ENCODE measurements at regions not wholly inside any gene's neighbourhood (a gene's known extent, or its start where the extent isn't known, plus 50 kb on each side); places are given as distances from the start of the nearest gene placed in this dataset.

DNA sequence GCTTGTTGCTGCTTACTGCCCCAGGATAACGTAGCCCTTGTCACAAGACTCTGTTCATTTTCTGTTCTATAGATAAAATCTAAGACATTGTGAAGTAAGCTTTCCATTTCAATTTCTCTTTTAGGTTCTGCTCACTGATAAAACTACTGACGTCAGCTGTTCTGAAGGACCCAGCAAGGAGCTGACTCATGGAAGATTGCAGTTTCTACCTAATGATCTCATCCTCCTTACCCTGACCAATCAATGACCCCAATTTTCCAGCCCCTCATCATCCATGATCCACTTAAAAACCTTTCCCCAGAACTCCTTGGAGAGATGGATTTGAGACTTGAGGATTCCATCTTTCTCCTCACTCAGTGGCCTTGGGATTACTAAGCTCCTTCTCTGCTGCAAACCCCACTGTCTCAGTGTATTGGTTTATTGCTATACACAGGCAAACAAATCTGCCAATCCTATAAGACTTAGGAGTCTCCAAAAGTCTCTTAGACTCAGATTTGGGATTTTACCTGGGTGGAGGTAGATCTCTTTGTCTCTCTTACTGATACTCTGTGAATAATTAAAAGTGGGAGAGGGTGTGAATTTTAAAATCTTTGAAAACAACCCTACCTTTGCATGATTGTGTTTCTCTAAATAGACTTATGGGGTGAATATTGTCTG, 109.2 kb upstream of the TRIM24 start:
- Histone ChIP-seq H3K4me2 (ENCODE audit: low read length) (no peak overlapping the region), H3K36me3 (ENCODE audit: insufficient read depth, low read length) (no peaks in the 10 kb centered on the region), H3K9me3 (ENCODE audit: insufficient read depth, low read depth, low read length) (peaks cover 8% of the 10 kb centered on the region), H2AFZ (ENCODE audit: low read depth, low read length) (no peak overlapping the region), H3K27me3 (ENCODE audit: insufficient read depth, low read length) (no peaks in the 10 kb centered on the region), H3K4me1 (ENCODE audit: insufficient read depth, low read length) (no peaks in the 10 kb centered on the region), H3K79me2 (ENCODE audit: insufficient read depth, low read length) (no peaks in the 10 kb centered on the region), H4K20me1 (ENCODE audit: insufficient read depth, low read length) (no peaks in the 10 kb centered on the region), H3K27ac (ENCODE audit: low read depth, low read length) (no peak overlapping the region), H3K4me3 (ENCODE audit: insufficient read depth, low read depth, low read length) (no peak overlapping the region), H3K9ac (ENCODE audit: low read length) (no peak overlapping the region)
- DNase-seq (ENCODE audit: low read depth) (peak; percentile 10), FAIRE-seq (no peak)
- Mint-ChIP-seq H3K27me3 (ENCODE audit: low read depth, unreplicated experiment) (no peaks in the 10 kb centered on the region), H3K4me1 (ENCODE audit: low read depth, unreplicated experiment) (peaks cover 9% of the 10 kb centered on the region), H3K36me3 (ENCODE audit: low read depth, unreplicated experiment) (peaks cover 3% of the 10 kb centered on the region), H3K27ac (ENCODE audit: unreplicated experiment) (peak overlapping the region; percentile 56), H3K9me3 (ENCODE audit: unreplicated experiment) (peaks cover 10% of the 10 kb centered on the region), H3K4me3 (ENCODE audit: unreplicated experiment) (no peak overlapping the region)
- no peak for TF ChIP-seq EZH2 (IDR thresholded peaks at IDR 0.05; ENCODE audit: insufficient read depth, low read length)
- TF ChIP-seq, protein P1, sequence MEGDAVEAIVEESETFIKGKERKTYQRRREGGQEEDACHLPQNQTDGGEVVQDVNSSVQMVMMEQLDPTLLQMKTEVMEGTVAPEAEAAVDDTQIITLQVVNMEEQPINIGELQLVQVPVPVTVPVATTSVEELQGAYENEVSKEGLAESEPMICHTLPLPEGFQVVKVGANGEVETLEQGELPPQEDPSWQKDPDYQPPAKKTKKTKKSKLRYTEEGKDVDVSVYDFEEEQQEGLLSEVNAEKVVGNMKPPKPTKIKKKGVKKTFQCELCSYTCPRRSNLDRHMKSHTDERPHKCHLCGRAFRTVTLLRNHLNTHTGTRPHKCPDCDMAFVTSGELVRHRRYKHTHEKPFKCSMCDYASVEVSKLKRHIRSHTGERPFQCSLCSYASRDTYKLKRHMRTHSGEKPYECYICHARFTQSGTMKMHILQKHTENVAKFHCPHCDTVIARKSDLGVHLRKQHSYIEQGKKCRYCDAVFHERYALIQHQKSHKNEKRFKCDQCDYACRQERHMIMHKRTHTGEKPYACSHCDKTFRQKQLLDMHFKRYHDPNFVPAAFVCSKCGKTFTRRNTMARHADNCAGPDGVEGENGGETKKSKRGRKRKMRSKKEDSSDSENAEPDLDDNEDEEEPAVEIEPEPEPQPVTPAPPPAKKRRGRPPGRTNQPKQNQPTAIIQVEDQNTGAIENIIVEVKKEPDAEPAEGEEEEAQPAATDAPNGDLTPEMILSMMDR (IDR thresholded peaks at IDR 0.05; ENCODE audit: insufficient read depth, low read depth, low read length) = no peak

DNA sequence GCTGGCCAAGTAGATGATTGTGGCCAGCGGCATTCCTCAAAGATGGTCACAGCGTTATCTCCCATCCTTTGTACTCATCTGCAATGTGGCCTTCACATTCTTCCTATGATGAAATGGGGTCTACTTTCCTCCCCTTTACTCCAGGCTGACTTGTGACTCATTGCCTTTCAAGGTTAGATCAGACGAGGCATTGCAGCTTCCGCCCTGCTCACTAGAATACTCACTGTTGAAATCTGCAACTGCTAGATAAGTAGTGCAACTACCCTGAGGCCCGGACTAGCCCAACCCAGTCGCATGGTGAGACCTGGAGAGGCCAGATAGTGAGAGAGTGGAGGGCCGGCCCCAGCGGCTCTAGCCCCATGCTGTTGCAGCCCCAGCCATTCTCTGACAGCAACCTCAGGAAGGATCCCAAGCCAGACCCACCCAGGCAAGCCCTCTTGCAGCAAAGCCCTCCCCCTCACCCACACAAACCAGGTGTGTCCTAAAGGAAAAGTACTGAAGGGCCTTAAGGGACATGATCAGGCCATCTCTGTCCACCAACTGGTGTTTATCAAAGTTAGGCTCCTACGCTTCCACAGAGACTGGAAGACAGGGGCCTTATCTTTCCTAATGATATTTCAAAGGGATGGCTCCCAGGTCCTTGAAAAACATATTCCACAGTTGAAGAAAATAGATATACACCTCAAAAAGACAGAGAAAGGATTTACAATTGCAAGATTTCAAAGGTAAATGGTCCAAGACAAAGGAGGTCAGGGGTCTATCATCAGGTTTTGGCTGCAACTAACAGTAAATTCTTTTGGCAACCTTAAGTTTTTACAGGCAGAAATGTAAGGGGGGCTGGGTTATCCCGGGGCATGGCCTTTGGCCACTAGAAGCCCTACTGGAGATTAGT, 107.2 kb upstream of the TRIM24 start:
- FAIRE-seq (no peak), DNase-seq (ENCODE audit: low read depth) (no peak)
- H3K4me3 ChIP-seq (ENCODE audit: insufficient read depth, low read depth, low read length) = no peak overlapping the region
- no peak overlapping the region for H3K27ac ChIP-seq (ENCODE audit: low read depth, low read length)
- H3K27ac Mint-ChIP-seq (ENCODE audit: unreplicated experiment) = peak overlapping the region; percentile 81
- H3K36me3 ChIP-seq (ENCODE audit: insufficient read depth, low read length) = no peaks in the 10 kb centered on the region
- no peak overlapping the region for H3K4me3 Mint-ChIP-seq (ENCODE audit: unreplicated experiment)
- H3K27me3 Mint-ChIP-seq (ENCODE audit: low read depth, unreplicated experiment) = no peaks in the 10 kb centered on the region
- no peaks in the 10 kb centered on the region for H3K36me3 Mint-ChIP-seq (ENCODE audit: low read depth, unreplicated experiment)
- peaks cover 4% of the 10 kb centered on the region for H3K9me3 Mint-ChIP-seq (ENCODE audit: unreplicated experiment)
- H4K20me1 ChIP-seq (ENCODE audit: insufficient read depth, low read length) = no peaks in the 10 kb centered on the region
- no peak overlapping the region for H2AFZ ChIP-seq (ENCODE audit: low read depth, low read length)
- no peak overlapping the region for H3K4me2 ChIP-seq (ENCODE audit: low read length)
- peaks cover 9% of the 10 kb centered on the region for H3K4me1 Mint-ChIP-seq (ENCODE audit: low read depth, unreplicated experiment)
- no peaks in the 10 kb centered on the region for H3K27me3 ChIP-seq (ENCODE audit: insufficient read depth, low read length)
- peaks cover 2% of the 10 kb centered on the region for H3K9me3 ChIP-seq (ENCODE audit: insufficient read depth, low read depth, low read length)
- no peak overlapping the region for H3K9ac ChIP-seq (ENCODE audit: low read length)
- TF ChIP-seq, protein P1 (IDR thresholded peaks at IDR 0.05; ENCODE audit: insufficient read depth, low read depth, low read length) = no peak
- no peak for TF ChIP-seq EZH2 (IDR thresholded peaks at IDR 0.05; ENCODE audit: insufficient read depth, low read length)
- no peaks in the 10 kb centered on the region for H3K79me2 ChIP-seq (ENCODE audit: insufficient read depth, low read length)
- H3K4me1 ChIP-seq (ENCODE audit: insufficient read depth, low read length) = no peaks in the 10 kb centered on the region

Data from astrocyte (in vitro differentiated cells and primary cell).